H9 (cell line): ENCODE measurements at regions not wholly inside any gene's neighbourhood (a gene's known extent, or its start where the extent isn't known, plus 50 kb on each side); places are given as distances from the start of the nearest gene placed in this dataset.
A peak's percentile ranks its signal among the peaks of the same experiment; 100 is the strongest.

Experiments used
- DNase-seq: peaks from one replicate; pipeline ENCODE4 v3.0.0-alpha.2; 2017
- H2AFZ ChIP-seq: one replicate; pipeline ENCODE4 v1.6.1; 2013; ENCODE audit warnings: mild to moderate bottlenecking, low read length, control low read depth, moderate library complexity
- H2AK5ac ChIP-seq: 2 replicates; pipeline ENCODE4 v1.6.1; 2013; ENCODE audit warnings: low read length, control low read depth, mixed read lengths; ENCODE audit not compliant: insufficient read length
- H2BK120ac ChIP-seq: one replicate; pipeline ENCODE4 v1.6.1; 2013; ENCODE audit warnings: low read depth, mild to moderate bottlenecking, low read length, control low read depth, inconsistent platforms; ENCODE audit not compliant: poor library complexity, severe bottlenecking
- H2BK12ac ChIP-seq: 2 replicates; pipeline ENCODE4 v1.6.1; 2013; ENCODE audit warnings: low read length, control low read depth, mixed read lengths, low read depth; ENCODE audit not compliant: insufficient read length
- H2BK15ac ChIP-seq: 2 replicates; pipeline ENCODE4 v1.6.1; 2013; ENCODE audit warnings: low read depth, low read length, control low read depth
- H2BK20ac ChIP-seq: one replicate; pipeline ENCODE4 v1.6.1; 2013; ENCODE audit warnings: low read depth, mild to moderate bottlenecking, low read length, control low read depth, inconsistent platforms; ENCODE audit not compliant: poor library complexity, severe bottlenecking
- H2BK5ac ChIP-seq: 2 replicates; pipeline ENCODE4 v1.6.1; 2013; ENCODE audit warnings: low read length, control low read depth, mixed read lengths; ENCODE audit not compliant: insufficient read length
- H3K14ac ChIP-seq: 2 replicates; pipeline ENCODE4 v1.6.1; 2013; ENCODE audit warnings: low read length, control low read depth; ENCODE audit not compliant: insufficient read depth
- H3K18ac ChIP-seq: 2 replicates; pipeline ENCODE4 v1.6.1; 2013; ENCODE audit warnings: low read depth, mild to moderate bottlenecking, mixed read lengths, low read length, control low read depth; ENCODE audit not compliant: insufficient read length
- H3K23ac ChIP-seq: 2 replicates; pipeline ENCODE4 v1.6.1; 2013; ENCODE audit warnings: low read length, control low read depth, mixed read lengths, low read depth; ENCODE audit not compliant: insufficient read length
- H3K23me2 ChIP-seq: 2 replicates; pipeline ENCODE4 v1.6.1; 2013; ENCODE audit warnings: low read depth, mild to moderate bottlenecking, mixed read lengths, low read length, control low read depth; ENCODE audit not compliant: insufficient read length, poor library complexity, severe bottlenecking
- H3K27ac ChIP-seq: 2 replicates; pipeline ENCODE4 v1.5.1; 2013; ENCODE audit warnings: low read length, control low read depth, mixed read lengths, low read depth; ENCODE audit not compliant: insufficient read length
- H3K27me3 ChIP-seq: 2 replicates; pipeline ENCODE4 v1.6.1; 2013; ENCODE audit warnings: low read length, control low read depth, inconsistent platforms; ENCODE audit not compliant: insufficient read depth
- H3K4ac ChIP-seq: 2 replicates; pipeline ENCODE4 v1.6.1; 2013; ENCODE audit warnings: low read depth, mild to moderate bottlenecking, control low read depth, inconsistent platforms, low read length, moderate library complexity
- H3K4me1 ChIP-seq: 2 replicates; pipeline ENCODE4 v1.6.1; 2013; ENCODE audit warnings: low read length, control low read depth, inconsistent platforms; ENCODE audit not compliant: insufficient read depth
- H3K4me2 ChIP-seq: 2 replicates; pipeline ENCODE4 v1.6.1; 2013; ENCODE audit warnings: low read length, control low read depth, mixed read lengths; ENCODE audit not compliant: insufficient read length, insufficient read depth
- H3K56ac ChIP-seq: 2 replicates; pipeline ENCODE4 v1.6.1; 2013; ENCODE audit warnings: low read depth, mild to moderate bottlenecking, mixed read lengths, low read length, control low read depth; ENCODE audit not compliant: insufficient read length
- H3K79me1 ChIP-seq: 2 replicates; pipeline ENCODE4 v1.6.1; 2013; ENCODE audit warnings: low read depth, mild to moderate bottlenecking, moderate library complexity, low read length, control low read depth, inconsistent platforms; ENCODE audit not compliant: insufficient read depth, poor library complexity, severe bottlenecking
- H3K79me2 ChIP-seq: 2 replicates; pipeline ENCODE4 v1.6.1; 2013; ENCODE audit warnings: low read length, control low read depth, inconsistent platforms; ENCODE audit not compliant: insufficient read depth
- H3K9ac ChIP-seq: 2 replicates; pipeline ENCODE4 v1.6.1; 2013; ENCODE audit warnings: low read length, control low read depth, mixed read lengths; ENCODE audit not compliant: insufficient read length; ENCODE audit errors: extremely low read depth
- H3K9me3 ChIP-seq: one replicate; pipeline ENCODE4 v1.6.1; 2013; ENCODE audit warnings: low read depth, low read length, inconsistent platforms; ENCODE audit not compliant: control insufficient read depth
- H3T11ph ChIP-seq: one replicate; pipeline ENCODE4 v1.6.1; 2013; ENCODE audit warnings: mild to moderate bottlenecking, low read length, control low read depth, inconsistent platforms
- H4K20me1 ChIP-seq: one replicate; pipeline ENCODE4 v1.6.1; 2013; ENCODE audit not compliant: control insufficient read depth, insufficient read length, insufficient read depth
- H4K5ac ChIP-seq: 2 replicates; pipeline ENCODE4 v1.6.1; 2013; ENCODE audit warnings: low read depth, mild to moderate bottlenecking, mixed read lengths, low read length, control low read depth; ENCODE audit not compliant: insufficient read length
- H4K8ac ChIP-seq: replicated peaks from 2 replicates; pipeline ENCODE4 v1.6.1; 2013; ENCODE audit warnings: low read length, control low read depth, mixed read lengths, low read depth; ENCODE audit not compliant: insufficient read length
- H4K91ac ChIP-seq: 2 replicates; pipeline ENCODE4 v1.6.1; 2013; ENCODE audit warnings: low read depth, mild to moderate bottlenecking, moderate library complexity, mixed read lengths, low read length, control low read depth; ENCODE audit not compliant: insufficient read length
- H3K27ac Mint-ChIP-seq, 3 experiments: 2 replicates in 2 of 3; 3 replicates in 1 of 3; pipeline ENCODE4 v1.8.0; 2020 to 2021; ENCODE audit warnings: mixed read lengths in 3 of 3, mild to moderate bottlenecking in 1 of 3, moderate library complexity in 1 of 3
- H3K27me3 Mint-ChIP-seq: 2 replicates; pipeline ENCODE4 v1.8.0; 2021; ENCODE audit warnings: low read depth, mild to moderate bottlenecking, moderate library complexity, mixed read lengths
- H3K36me3 Mint-ChIP-seq, 3 experiments: 2 replicates in 2 of 3; 3 replicates in 1 of 3; pipeline ENCODE4 v1.8.0; 2020 to 2021; ENCODE audit warnings: low read depth in 3 of 3, mixed read lengths in 3 of 3; ENCODE audit not compliant: insufficient read depth in 1 of 3
- H3K4me1 Mint-ChIP-seq, 2 experiments: 2 replicates each; pipeline ENCODE4 v1.8.0; 2020; ENCODE audit warnings: mixed read lengths in 2 of 2
- H3K4me3 Mint-ChIP-seq, 2 experiments: 2 replicates in 1 of 2; 3 replicates in 1 of 2; pipeline ENCODE4 v1.8.0; 2020 to 2021; ENCODE audit warnings: mild to moderate bottlenecking in 2 of 2, mixed read lengths in 2 of 2, moderate library complexity in 1 of 2
- H3K9me3 Mint-ChIP-seq, 2 experiments: 2 replicates in 1 of 2; 3 replicates in 1 of 2; pipeline ENCODE4 v1.8.0; 2020; ENCODE audit warnings: mild to moderate bottlenecking in 2 of 2, mixed read lengths in 2 of 2, moderate library complexity in 1 of 2
- CTCF ChIP-seq: fragments of 200-600 bp; sonication (generic); conservative IDR thresholded peaks from 3 replicates; pipeline ENCODE4 v1.8.0; 2021; ENCODE audit warnings: antibody characterized with exemption, mild to moderate bottlenecking
- WGBS: extraction: QIAGEN DNeasy Blood & Tissue Kit; methylation state at CpG from one replicate; pipeline ENCODE4 v1.1.7; 2013; ENCODE audit warnings: missing lambda C conversion rate, low lambda C conversion rate, mixed read lengths; ENCODE audit not compliant: insufficient read length; ENCODE audit errors: extremely low coverage; 5-methylcytosine and 5-hydroxymethylcytosine counted together

GRCh38 chr16:5635331-5635730, 537.7 kb upstream of the EEF2KMT start:
- H2AFZ ChIP-seq: no peak overlapping the region
- Mint-ChIP-seq H3K4me1 (peaks cover 13 to 15% of the 10 kb centered on the region in 2 experiments), H3K36me3 (no peaks in the 10 kb centered on the region; a peak in 1 of 7 replicates), H3K27ac (peak overlapping the region in 1 of 3 experiments; percentile 78; a peak in 1 of 7 replicates), H3K27me3 (no peaks in the 10 kb centered on the region), H3K9me3 (no peaks in the 10 kb centered on the region), H3K4me3 (no peak overlapping the region)
- no peaks in the 10 kb centered on the region for H4K20me1 ChIP-seq
- H2BK120ac ChIP-seq: no peak overlapping the region
- H3K56ac ChIP-seq: no peak overlapping the region
- no peak overlapping the region for H3T11ph ChIP-seq
- H3K79me2 ChIP-seq: no peaks in the 10 kb centered on the region
- H3K4me1 ChIP-seq: peaks cover 2% of the 10 kb centered on the region; the same call in 1 of the 2 replicates
- no peaks in the 10 kb centered on the region for H3K79me1 ChIP-seq
- no peak overlapping the region for H3K27ac ChIP-seq
- no peaks in the 10 kb centered on the region; the same call in 1 of the 2 replicates for H3K27me3 ChIP-seq
- H3K18ac ChIP-seq: no peak overlapping the region
- no peak overlapping the region for H4K8ac ChIP-seq
- no peak for DNase-seq
- no peak overlapping the region for H2AK5ac ChIP-seq
- H3K14ac ChIP-seq: no peak overlapping the region
- H3K9me3 ChIP-seq: no peaks in the 10 kb centered on the region
- no peak overlapping the region for H3K4ac ChIP-seq
- no peak overlapping the region for H2BK12ac ChIP-seq
- no peak overlapping the region for H2BK20ac ChIP-seq
- no peak overlapping the region for H3K9ac ChIP-seq
- H4K91ac ChIP-seq: no peak overlapping the region
- no peak overlapping the region for H4K5ac ChIP-seq
- no peak overlapping the region for H2BK5ac ChIP-seq
- WGBS: no CpG with 5 or more reads among the region's 2 CpGs
- no peak overlapping the region for H3K4me2 ChIP-seq
- H3K23me2 ChIP-seq: no peaks in the 10 kb centered on the region
- H3K23ac ChIP-seq: no peak overlapping the region
- H2BK15ac ChIP-seq: no peak overlapping the region
- TF ChIP-seq CTCF: no peak
